ENCODE measurements at regions not wholly inside any gene's neighbourhood (a gene's known extent, or its start where the extent isn't known, plus 50 kb on each side); places are given as distances from the start of the nearest gene placed in this dataset.

DNA sequence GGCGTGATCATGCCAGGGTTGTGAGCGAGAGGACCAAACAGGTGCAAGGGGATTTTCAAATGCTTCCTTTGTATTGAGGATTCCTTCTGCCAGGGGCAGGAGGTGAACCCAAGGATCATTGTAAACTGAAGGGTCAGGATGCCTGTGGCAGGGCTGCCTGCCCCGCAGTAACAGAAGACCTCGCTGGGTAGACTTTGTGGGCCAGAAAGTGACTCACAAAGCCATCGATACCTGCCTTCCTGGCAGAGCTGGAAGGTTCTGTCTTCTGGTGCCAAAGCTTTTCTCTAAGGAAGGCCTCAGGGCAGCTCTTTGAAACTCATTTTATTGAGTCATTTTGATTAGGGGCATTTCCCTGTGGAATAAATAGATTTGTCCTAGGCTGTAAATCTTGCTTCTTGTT lies 223.4 kb downstream of the ICE1 start:
- Histone ChIP-seq H3K4me1 (ENCODE audit: insufficient read depth, low read length) (peaks cover 2% of the 10 kb centered on the region; the same call in 1 of the 2 replicates), H4K8ac (replicated peaks; ENCODE audit: insufficient read length, low read depth, low read length) (no peak overlapping the region), H2BK120ac (ENCODE audit: low read depth, low read length, poor library complexity, severe bottlenecking) (no peak overlapping the region), H3K56ac (ENCODE audit: insufficient read length, low read depth, low read length) (no peak overlapping the region), H2AK5ac (ENCODE audit: insufficient read length, low read length) (no peak overlapping the region), H3K4ac (ENCODE audit: low read depth, low read length) (no peak overlapping the region), H3K23me2 (ENCODE audit: insufficient read length, low read depth, low read length, poor library complexity, severe bottlenecking) (no peaks in the 10 kb centered on the region), H3T11ph (ENCODE audit: low read length) (no peak overlapping the region), H2BK20ac (ENCODE audit: low read depth, low read length, poor library complexity, severe bottlenecking) (no peak overlapping the region), H3K23ac (ENCODE audit: insufficient read length, low read depth, low read length) (no peak overlapping the region), H3K27me3 (ENCODE audit: insufficient read depth, low read length) (no peaks in the 10 kb centered on the region), H4K5ac (ENCODE audit: insufficient read length, low read depth, low read length) (no peak overlapping the region), H3K79me2 (ENCODE audit: insufficient read depth, low read length) (no peaks in the 10 kb centered on the region), H2BK15ac (ENCODE audit: low read depth, low read length) (no peak overlapping the region), H4K91ac (ENCODE audit: insufficient read length, low read depth, low read length) (no peak overlapping the region), H4K20me1 (ENCODE audit: control insufficient read depth, insufficient read depth, insufficient read length) (no peaks in the 10 kb centered on the region), H3K18ac (ENCODE audit: insufficient read length, low read depth, low read length) (no peak overlapping the region), H3K9ac (ENCODE audit: extremely low read depth, insufficient read length, low read length) (no peak overlapping the region), H3K9me3 (ENCODE audit: control insufficient read depth, low read depth, low read length) (no peaks in the 10 kb centered on the region), H2AFZ (ENCODE audit: low read length) (no peak overlapping the region), H3K79me1 (ENCODE audit: insufficient read depth, low read depth, low read length, poor library complexity, severe bottlenecking) (no peaks in the 10 kb centered on the region), H2BK5ac (ENCODE audit: insufficient read length, low read length) (no peak overlapping the region), H3K27ac (ENCODE audit: insufficient read length, low read depth, low read length) (no peak overlapping the region), H2BK12ac (ENCODE audit: insufficient read length, low read depth, low read length) (no peak overlapping the region), H3K14ac (ENCODE audit: insufficient read depth, low read length) (no peak overlapping the region), H3K4me2 (ENCODE audit: insufficient read depth, insufficient read length, low read length) (no peak overlapping the region)
- no peak for DNase-seq
- H3K27me3 Mint-ChIP-seq (ENCODE audit: low read depth): no peaks in the 10 kb centered on the region; the same call in 1 of the 2 replicates
- no peak overlapping the region for H3K4me3 Mint-ChIP-seq
- H3K9me3 Mint-ChIP-seq: no peaks in the 10 kb centered on the region; a peak in 1 of 5 replicates
- WGBS (ENCODE audit: extremely low coverage, insufficient read length, low lambda C conversion rate): no CpG with 5 or more reads among the region's 5 CpGs
- H3K27ac Mint-ChIP-seq: no peak overlapping the region
- peaks cover 4 to 13% of the 10 kb centered on the region in 2 experiments; a peak in 3 of 4 replicates for H3K4me1 Mint-ChIP-seq
- no peak for TF ChIP-seq CTCF (conservative IDR thresholded peaks at IDR 0.05)
- no peaks in the 10 kb centered on the region; a peak in 1 of 7 replicates for H3K36me3 Mint-ChIP-seq (ENCODE audit: insufficient read depth in 1 of 3, low read depth in 3 of 3)
